ENCODE measurements at regions not wholly inside any gene's neighbourhood (a gene's known extent, or its start where the extent isn't known, plus 50 kb on each side); places are given as distances from the start of the nearest gene placed in this dataset.

- TF ChIP-seq CTCF (IDR thresholded peaks at IDR 0.05): no peak
- no peak for TF ChIP-seq BHLHE40 (IDR thresholded peaks at IDR 0.05; ENCODE audit: low read depth, low read length)
These were observed 420.5 kb downstream of the MTX2 start for GRCh38 chr2:176689711-176690110.

Data from A549 (cell line).